GM12874 (cell line): ENCODE measurements at regions not wholly inside any gene's neighbourhood (a gene's known extent, or its start where the extent isn't known, plus 50 kb on each side); places are given as distances from the start of the nearest gene placed in this dataset.

Experiments used
- CTCF ChIP-seq: IDR thresholded peaks from 2 replicates; pipeline ENCODE4 v1.5.1; 2011; ENCODE audit warnings: low read depth, mild to moderate bottlenecking, control low read depth, low read length, moderate library complexity; ENCODE audit not compliant: insufficient read depth

- TF ChIP-seq CTCF: peak; percentile 67
Measured at GRCh38 chr16:72501739-72502593, 330.0 kb upstream of the PMFBP1 start.

GRCh38 chr16:72500545-72500944, 328.6 kb upstream of the PMFBP1 start:
- no peak for TF ChIP-seq CTCF

GRCh38 chr16:72493716-72494415, 321.9 kb upstream of the PMFBP1 start:
- no peak for TF ChIP-seq CTCF

GRCh38 chr16:72487283-72487682, 315.3 kb upstream of the PMFBP1 start:
- no peak for TF ChIP-seq CTCF

GRCh38 chr16:72482695-72483094, 310.7 kb upstream of the PMFBP1 start:
- no peak for TF ChIP-seq CTCF

GRCh38 chr16:72481419-72481818, 309.5 kb upstream of the PMFBP1 start:
- TF ChIP-seq CTCF: no peak

GRCh38 chr16:72480911-72481310, 309.0 kb upstream of the PMFBP1 start:
- TF ChIP-seq CTCF: no peak
